ENCODE measurements at regions not wholly inside any gene's neighbourhood (a gene's known extent, or its start where the extent isn't known, plus 50 kb on each side); places are given as distances from the start of the nearest gene placed in this dataset.

GRCh38 chr2:88818381-88818780, 126.9 kb downstream of the RPIA start:
- Mint-ChIP-seq H3K27ac (no peak overlapping the region), H3K9me3 (peaks cover 75% of the 10 kb centered on the region), H3K36me3 (ENCODE audit: low read depth) (no peaks in the 10 kb centered on the region), H3K4me3 (no peak overlapping the region), H3K4me1 (no peaks in the 10 kb centered on the region), H3K27me3 (ENCODE audit: low read depth, poor library complexity) (no peaks in the 10 kb centered on the region)
- TF ChIP-seq, protein P1, sequence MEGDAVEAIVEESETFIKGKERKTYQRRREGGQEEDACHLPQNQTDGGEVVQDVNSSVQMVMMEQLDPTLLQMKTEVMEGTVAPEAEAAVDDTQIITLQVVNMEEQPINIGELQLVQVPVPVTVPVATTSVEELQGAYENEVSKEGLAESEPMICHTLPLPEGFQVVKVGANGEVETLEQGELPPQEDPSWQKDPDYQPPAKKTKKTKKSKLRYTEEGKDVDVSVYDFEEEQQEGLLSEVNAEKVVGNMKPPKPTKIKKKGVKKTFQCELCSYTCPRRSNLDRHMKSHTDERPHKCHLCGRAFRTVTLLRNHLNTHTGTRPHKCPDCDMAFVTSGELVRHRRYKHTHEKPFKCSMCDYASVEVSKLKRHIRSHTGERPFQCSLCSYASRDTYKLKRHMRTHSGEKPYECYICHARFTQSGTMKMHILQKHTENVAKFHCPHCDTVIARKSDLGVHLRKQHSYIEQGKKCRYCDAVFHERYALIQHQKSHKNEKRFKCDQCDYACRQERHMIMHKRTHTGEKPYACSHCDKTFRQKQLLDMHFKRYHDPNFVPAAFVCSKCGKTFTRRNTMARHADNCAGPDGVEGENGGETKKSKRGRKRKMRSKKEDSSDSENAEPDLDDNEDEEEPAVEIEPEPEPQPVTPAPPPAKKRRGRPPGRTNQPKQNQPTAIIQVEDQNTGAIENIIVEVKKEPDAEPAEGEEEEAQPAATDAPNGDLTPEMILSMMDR (IDR thresholded peaks at IDR 0.05) = no peak
- DNase-seq = no peak

GRCh38 chr2:88824951-88825350, 133.5 kb downstream of the RPIA start:
- DNase-seq = no peak
- Mint-ChIP-seq H3K36me3 (ENCODE audit: low read depth) (no peaks in the 10 kb centered on the region), H3K27me3 (ENCODE audit: low read depth, poor library complexity) (peaks cover 7% of the 10 kb centered on the region), H3K4me1 (no peaks in the 10 kb centered on the region), H3K4me3 (no peak overlapping the region), H3K27ac (no peak overlapping the region), H3K9me3 (peaks cover 76% of the 10 kb centered on the region)
- TF ChIP-seq, protein P1 (IDR thresholded peaks at IDR 0.05) = no peak

- DNase-seq = no peak
- Mint-ChIP-seq H3K9me3 (peaks cover 76% of the 10 kb centered on the region), H3K4me1 (no peaks in the 10 kb centered on the region), H3K27me3 (ENCODE audit: low read depth, poor library complexity) (peaks cover 7% of the 10 kb centered on the region), H3K4me3 (no peak overlapping the region), H3K27ac (no peak overlapping the region), H3K36me3 (ENCODE audit: low read depth) (no peaks in the 10 kb centered on the region)
- TF ChIP-seq, protein P1 (IDR thresholded peaks at IDR 0.05) = no peak
Observed at GRCh38 chr2:88826399-88826798, 134.9 kb downstream of the RPIA start.

DNA sequence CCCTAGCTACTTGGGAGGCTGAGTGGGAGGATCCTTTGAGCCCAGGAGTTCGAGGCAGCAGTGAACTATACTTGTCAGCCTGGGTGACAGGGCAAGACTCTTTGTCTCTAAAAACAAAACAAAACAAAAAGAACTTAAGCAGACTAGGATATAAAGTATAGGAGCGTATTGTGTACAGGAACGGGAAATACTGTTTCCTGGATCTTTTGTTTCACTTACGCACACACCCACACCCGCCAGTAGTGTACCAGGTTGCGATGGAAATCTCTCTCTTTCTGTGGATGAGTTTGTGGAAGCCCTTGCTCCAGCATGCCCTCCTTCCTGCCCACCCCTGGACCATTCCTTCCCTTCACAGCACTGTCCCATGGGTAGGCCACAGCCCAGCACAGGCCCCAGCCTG, 136.3 kb downstream of the RPIA start:
- no peaks in the 10 kb centered on the region for H3K4me1 Mint-ChIP-seq
- peaks cover 75% of the 10 kb centered on the region for H3K9me3 Mint-ChIP-seq

DNA sequence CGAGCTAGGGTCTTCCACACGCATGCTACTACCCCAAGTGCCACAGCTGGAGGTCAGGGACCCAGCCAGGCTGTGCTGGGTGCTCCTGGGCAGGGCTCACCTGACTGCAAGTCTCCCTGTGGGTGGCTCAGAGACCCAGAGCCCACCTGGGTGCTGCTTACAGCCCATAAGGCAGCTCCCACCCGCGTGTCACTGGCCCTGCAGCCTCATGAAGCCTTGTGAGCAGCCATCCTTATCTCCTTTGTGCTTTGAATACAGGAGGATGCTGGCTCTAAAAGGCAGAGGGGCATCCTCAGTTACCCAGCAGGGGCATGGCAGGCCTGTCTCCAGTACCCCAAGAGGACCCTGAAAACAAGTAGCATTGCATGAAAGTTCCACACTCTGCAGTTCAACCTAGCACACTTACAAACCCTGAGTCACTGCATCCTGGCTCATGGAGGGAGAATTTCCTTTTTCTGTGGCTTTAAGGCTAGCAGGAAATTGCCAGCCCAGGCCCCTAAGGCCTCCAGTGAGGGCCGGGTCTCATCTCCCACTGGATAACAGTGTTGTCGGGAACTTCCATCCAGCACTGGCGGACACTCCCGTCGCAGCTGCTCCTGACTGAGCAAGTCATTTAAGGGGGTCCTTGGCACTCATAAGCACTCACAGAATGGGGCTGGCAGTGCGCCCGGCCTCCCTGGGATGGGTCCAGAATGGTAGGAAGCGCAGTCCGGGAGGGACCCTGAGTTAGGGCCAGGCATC, 137.1 kb downstream of the RPIA start:
- Mint-ChIP-seq H3K4me3 (no peak overlapping the region), H3K4me1 (no peaks in the 10 kb centered on the region), H3K36me3 (ENCODE audit: low read depth) (no peaks in the 10 kb centered on the region), H3K27me3 (ENCODE audit: low read depth, poor library complexity) (peaks cover 10% of the 10 kb centered on the region), H3K9me3 (peaks cover 76% of the 10 kb centered on the region), H3K27ac (no peak overlapping the region)
- TF ChIP-seq, protein P1 (IDR thresholded peaks at IDR 0.05) = no peak
- no peak for DNase-seq

More for the DNA sequence above, 136.3 kb downstream of the RPIA start:
- DNase-seq = no peak
- Mint-ChIP-seq H3K27ac (no peak overlapping the region), H3K27me3 (ENCODE audit: low read depth, poor library complexity) (peaks cover 10% of the 10 kb centered on the region), H3K4me3 (no peak overlapping the region), H3K36me3 (ENCODE audit: low read depth) (no peaks in the 10 kb centered on the region)
- TF ChIP-seq, protein P1 (IDR thresholded peaks at IDR 0.05) = no peak
